ENCODE measurements at regions not wholly inside any gene's neighbourhood (a gene's known extent, or its start where the extent isn't known, plus 50 kb on each side); places are given as distances from the start of the nearest gene placed in this dataset.
A peak's percentile ranks its signal among the peaks of the same experiment; 100 is the strongest.

DNA sequence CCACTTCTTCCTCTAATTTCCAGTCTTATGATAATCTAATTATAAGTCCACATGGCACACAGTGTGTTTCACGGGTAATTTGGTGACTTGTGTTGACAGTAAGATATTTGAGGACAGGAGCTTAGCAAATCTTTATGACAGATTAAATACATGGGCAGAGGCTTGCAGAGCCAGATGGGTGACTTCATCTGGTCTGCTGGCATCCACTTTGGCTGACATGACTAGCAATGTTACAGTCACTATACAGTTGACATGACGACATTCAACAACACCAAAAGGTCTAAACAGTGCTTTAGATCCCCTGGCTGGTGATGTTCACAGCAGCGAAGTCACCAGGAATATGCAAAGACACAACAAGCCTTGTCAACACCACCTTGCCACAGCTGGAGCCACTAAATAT is 147.2 kb downstream of the ETS2 start:
- no peak for DNase-seq

DNA sequence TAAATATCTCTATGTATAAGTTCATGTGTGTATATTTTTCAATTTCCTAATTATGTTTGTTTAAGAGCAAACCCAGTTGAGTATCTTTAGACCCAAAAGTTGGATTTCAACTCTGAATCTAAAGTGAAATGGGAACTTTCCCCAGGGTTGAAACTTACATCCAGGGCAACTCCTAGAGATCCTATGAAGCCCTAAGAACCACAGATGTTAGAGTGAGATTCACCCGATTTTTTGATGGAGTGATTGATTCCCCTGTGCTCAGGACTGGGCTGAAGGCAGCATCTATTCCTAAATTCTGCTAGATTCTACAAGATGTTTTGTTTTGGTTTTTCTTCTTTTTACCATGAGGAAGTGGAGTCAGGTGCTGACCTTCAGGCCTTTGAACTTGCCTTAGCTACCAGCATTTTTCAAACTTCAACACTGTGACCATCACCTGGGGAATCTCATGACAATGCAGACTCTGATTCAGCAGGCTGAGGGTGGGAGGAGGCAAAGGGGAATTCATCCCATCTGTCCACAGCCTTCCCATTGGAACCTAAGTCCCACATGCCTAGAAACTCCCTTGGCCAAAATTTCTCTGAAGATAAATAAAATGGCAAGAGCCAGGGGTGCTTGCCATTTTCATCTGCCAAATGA is 145.5 kb downstream of the ETS2 start:
- no peak for DNase-seq

DNA sequence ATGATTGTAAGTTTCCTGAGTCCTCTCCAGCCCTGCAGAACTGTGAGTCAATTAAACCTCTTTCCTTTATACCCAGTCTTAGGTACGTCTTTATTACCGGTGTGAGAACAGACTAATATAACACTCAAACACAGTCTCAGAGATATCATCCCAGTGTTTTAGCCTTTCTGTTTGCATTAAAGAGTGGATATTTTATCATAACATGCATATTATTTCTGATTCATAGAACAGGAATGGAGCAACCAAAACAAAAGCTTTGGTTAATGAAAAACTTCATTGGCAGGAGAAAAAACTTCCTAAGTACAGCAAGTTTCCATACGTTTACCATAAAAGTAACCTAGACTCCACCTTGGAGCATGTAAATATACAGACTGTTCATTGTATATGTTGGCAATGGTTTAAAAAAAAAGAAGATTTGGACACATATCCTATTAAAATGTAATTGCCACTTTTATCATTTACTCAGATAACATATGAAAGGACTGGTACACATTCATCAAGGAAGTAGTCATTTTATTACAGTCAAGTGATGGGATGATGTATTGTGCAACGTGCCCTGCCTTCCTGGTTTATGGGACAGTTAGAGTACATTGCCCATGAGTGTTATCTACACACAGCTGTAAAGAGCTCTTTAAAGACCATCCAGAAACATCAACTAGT is 144.8 kb downstream of the ETS2 start:
- no peak for DNase-seq

DNA sequence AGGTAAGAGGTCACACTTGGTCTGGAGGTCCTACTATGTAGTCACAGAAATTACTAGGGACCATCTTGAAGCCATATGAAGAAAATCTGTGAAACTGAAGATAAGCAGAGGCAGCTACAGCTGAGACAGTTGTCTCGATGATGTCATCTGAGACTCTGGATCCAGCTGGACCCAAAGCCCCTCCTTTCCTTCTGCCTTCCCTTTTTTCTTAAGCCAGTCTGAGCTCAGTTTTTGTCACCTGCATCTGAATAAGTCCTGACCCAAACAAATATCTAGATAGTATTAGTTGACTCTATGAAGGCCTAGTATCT is 143.3 kb downstream of the ETS2 start:
- no peak for DNase-seq

DNA sequence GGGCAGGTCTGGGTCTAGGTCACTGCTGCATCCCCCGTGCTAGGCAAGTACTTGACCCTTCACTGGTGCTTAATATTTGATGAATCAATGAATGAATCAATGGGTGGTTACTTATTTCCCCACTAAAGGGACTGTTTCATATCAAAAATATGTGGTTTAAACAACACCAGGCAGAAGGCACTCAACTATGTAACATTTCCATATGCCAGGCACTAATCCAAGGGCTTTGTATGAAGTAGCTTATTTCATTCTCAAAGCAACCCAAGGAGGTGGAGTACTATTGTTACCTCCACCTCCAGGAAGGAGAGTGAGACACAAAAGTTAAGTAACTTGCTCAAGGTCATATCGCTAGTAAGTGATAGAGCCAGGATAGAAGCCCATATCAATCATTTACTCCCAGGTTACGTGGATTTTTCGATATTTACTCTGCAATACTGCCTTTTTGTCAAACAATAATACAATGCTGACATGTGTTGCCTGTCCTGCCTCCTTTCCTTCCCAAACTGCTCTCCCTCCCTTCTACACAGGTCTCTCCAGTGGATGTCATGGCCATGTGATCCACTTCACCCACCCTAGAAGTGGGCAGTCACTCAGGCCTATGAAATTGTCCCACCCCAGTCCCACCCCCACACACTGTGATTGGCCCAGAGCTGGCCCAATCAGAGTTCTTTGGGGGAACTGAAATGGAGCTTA is 142.8 kb downstream of the ETS2 start:
- DNase-seq = no peak

DNA sequence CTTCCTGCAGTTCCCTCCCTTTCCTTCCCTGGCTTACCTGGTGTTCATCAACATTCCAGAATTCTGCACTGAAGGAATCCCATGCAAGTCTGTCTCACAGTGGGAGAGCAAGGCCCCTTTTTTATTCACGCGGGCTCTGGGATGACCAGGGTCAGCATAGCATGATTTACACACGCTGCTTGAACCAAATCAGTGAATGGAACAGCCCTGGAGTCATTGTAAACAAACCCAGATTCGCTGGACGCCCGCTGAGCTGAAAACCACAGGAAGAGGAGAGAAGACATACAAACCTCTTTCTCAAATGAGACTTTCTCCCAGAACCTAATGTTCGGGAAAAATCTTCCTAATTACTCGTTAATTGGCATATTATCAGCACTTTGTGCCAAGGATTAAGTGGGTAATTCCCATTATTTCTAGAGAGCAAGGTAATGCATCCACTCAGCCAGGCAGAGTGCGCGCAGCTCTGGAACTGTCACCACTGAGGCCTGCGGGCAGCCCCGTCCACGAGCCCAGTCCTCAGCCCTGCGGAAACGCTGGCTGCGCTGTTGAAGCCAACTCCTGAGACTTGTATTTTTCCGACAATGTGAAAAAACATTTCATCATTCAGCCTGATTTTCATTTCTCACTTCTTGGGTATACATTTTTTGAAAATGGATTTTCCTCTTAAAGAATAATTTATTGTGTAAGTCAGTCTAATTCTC is 140.0 kb downstream of the ETS2 start:
- no peak for DNase-seq

DNA sequence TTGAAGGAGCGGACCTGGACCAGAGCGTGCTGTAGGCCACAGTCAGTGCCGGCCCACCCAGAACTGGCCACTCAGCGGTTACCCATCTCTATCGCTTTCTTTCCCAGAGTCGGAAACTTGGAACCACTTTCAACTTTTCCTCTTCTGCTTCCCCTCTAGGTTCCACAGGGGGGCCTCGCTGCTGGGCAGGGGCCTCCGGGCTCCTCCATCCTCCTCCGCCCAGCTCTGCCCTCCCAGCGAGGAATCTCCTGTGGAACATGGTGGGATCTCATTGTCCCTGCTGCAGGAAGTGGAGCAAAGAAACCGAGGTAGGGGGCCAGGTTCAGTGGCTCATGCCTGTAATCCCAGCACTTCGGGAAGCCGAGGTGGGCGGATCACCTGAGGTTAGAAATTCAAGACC is 139.2 kb downstream of the ETS2 start:
- DNase-seq = no peak

DNA sequence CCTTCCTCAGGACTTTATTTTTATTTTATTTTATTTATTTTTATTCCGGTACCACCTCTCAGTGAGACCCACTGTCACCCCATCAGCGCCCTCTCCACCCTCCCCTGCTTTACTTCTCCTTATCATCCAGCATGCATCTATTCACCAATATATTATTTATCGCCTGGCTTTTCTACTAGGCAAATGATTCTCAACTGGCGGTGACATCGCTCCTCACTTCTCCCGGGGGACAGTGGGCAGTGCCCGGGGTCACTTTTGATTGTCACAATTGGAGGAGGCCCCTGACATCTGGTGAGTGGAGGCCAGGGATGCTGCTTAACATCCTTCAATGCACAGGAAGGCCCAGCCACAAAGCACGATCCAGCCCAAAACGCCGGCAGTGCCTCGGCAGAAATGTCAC is 138.7 kb downstream of the ETS2 start:
- DNase-seq = no peak

DNA sequence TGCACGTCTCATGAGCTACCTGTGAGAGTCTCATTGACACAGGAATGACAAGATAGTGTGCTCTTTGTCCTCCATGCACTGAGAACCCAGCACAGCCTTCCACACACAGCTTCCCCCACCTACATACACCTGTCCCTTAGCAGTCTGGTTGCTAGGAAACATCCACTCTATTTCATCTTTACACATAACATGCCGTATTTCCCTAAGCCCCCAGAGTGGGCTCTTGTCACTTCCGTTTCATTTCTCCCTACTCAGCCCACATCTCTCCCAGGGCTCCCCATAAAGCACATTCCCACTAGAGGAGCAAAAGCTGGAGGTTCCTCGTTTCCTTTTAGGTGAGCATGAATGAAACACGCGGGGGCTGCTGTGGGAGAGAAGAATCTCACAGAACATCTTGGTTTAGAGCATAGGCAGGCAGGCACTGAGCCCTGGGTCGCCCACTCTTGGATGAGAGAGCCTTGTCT is 137.1 kb downstream of the ETS2 start:
- DNase-seq = no peak

DNA sequence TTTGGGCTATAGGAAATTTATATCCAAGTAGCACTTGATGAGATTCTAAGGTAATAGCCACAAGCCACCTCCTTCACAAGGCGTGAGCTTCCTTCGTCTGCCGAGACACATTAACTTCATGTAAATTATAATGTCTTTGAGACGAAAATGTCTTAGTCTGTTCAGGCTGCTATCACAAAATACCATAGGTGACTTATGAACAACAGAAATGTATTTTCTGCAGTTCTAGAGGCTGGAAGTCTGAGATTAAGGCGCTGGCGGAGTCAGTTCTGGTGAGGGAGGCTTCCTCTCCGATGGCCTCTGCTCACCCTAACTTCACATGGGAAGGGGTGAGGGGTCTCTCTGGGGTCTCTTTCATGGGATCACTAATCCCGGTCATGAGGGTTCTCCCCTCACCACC is 133.0 kb downstream of the ETS2 start:
- DNase-seq = no peak

DNA sequence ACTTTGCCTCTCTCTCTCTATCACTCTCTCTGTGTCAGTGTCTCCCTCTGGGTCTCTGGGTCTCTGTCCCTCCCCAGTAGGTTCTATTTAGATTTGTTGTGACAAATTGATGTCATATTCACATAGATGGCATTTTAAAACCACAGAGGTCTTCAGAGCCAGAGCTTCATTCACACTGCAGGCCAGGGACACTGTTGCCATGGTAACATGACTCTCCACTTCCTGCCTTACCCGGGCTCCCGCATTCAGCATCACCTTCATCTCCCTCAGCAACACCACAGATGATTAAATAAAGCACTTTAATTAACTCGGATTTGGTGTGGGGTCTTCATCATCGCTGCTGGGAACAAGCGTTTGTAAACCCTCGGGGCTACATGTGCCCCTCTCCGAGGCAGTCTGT is 132.6 kb downstream of the ETS2 start:
- DNase-seq = no peak

DNA sequence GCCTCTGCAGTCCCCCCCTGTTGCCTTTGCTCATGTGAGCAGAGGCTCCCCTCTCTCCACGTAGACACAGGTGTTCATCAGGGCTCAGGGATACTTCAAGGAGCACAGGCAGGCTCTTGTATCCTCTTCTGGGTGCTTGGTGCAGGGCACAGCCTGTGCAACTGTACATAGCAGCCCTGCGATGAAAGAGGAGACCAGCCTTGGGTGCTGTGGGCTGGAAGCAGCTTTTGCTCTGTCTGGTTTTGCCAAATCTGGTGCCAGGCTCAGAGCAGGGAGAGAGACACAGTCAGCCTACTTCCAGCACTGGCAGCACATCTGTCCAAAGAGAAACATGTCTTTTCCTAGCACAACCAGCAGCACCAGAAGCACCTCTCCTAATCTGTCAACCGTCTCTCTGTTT is 132.1 kb downstream of the ETS2 start:
- no peak for DNase-seq

DNA sequence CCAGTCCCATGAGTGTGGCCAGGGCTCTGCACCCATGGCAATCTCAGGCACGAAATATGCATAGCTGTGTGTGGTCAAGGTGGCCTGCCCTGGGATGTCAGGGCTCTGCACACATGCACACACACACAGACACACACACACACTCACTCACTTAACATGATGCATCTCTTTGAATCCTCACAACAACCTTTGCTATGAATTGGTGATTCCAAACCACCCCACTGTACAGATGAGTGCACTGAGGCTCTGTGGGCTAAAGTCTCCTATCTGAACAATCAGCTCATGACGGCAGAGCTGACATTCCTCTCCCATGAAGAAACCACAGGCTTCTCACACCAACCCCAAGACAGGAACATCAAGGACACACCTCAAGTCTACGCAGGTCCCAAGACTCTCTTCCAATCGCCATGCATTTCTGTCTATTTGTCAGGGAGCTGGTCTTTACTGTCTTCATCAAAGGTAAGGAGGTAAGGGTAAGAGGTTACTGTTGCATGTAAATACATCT is 131.6 kb downstream of the ETS2 start:
- no peak for DNase-seq

DNA sequence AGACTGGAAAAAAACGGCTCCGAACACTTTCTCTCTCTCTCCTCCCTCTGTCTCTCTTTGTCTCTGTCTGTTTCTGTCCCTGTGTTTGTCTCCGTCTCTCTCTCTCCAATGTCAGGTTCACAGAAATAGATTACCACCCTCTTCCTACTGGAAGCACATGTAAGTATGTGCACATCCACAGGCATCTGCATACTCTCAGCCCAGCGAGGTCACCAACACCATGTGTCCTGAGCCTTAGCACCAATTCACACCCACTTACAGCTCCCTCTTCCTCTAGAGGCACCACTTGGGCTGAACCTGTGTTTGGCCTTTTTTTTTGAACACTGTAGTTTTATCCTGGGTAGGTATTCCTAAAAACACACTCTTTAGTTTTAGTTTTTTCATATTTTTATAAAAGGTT is 130.5 kb downstream of the ETS2 start:
- DNase-seq = no peak

DNA sequence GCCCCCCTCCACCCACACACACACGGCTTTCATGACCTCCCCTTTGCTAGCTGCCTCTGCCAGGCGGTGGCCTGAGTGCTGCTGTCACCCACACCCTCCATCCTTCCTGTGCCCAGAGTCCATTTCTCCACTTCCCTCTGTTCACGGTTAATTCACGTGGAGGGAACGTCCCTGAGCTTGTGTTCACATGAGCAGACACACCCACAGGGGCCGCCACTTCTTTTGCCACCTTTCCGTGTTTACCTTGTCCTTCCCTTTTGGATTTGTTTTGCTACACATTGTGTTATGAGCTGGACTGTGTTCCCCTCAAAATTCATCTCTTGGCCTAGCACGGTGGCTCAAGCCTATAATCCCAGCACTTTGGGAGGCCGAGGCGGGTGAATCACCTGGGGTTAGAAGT is 128.0 kb downstream of the ETS2 start:
- DNase-seq = no peak

DNA sequence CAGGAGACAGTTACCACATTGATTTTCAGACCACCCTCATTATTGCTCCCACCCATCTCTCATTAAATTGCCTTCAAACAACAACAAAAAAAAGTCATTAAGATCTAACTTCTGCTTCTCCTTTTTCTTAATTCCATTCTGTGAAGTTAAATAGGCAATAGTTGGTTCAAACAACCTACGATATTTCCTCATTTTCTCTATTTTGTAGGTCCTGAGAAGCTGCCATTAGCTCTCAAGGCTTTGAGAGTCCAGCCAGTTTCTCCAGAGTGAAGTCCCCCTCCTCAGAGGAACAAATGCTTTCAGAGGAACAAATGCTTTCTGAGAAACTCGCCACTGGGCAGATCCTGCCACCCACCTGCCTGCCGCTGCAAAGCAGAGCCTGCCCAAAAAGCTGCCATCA is 125.6 kb downstream of the ETS2 start:
- no peak for DNase-seq

DNA sequence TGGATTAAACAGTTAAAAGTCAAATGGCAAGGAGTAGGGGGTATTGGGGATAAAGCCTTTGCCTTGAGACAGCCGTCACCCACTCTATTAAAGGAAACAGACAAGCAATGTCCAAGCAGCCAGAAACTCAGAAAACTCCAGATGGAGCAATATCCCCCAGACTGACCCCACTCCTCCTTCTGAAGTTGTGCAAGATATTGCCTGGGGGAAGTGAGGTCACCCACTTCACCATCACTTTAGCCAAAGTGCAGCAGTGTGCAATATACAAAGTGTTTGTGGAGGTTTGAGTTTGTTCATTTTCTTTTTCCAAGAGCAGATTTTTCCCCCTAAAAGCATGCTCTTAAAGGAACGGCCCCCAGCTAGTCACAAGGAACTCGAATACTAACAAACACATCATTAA is 125.1 kb downstream of the ETS2 start:
- DNase-seq = no peak

DNA sequence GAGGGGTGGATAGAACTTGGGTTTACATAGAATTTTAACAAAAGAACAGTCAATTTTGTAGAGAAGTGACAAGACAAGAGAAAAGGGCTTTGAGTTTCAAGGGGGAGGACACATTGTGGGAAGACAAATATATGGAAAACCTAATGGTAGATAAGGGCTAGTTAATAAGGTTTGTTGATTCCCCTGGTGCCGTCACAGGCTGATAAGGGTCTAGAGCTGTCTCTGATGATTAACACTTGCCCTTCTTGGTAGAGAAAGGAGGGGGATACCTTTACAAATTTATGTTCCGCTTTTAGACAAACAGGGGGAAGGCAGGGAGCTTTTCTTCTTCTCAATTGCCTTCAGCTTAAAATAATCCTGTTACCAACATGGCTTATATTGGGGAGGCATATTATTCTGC is 124.3 kb downstream of the ETS2 start:
- DNase-seq = no peak

DNA sequence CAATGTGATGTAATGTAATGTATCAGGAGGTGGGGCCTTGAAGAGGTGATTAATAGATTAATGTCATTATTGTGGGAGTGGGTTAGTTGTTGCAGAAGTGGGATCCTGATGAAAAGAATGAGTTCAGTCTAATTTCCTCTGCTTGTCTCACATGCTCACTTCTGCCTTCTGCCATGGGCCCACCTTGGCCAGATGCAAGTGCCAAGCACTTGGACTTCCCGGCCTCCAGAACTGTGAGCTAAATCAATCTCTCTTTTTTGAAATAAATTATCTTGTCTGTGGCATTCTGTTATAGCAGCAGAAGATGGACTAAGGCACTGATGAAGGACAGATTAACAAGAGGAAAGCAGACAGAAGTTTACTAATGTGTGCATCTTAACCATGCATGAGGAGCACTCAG is 123.9 kb downstream of the ETS2 start:
- DNase-seq = no peak

DNA sequence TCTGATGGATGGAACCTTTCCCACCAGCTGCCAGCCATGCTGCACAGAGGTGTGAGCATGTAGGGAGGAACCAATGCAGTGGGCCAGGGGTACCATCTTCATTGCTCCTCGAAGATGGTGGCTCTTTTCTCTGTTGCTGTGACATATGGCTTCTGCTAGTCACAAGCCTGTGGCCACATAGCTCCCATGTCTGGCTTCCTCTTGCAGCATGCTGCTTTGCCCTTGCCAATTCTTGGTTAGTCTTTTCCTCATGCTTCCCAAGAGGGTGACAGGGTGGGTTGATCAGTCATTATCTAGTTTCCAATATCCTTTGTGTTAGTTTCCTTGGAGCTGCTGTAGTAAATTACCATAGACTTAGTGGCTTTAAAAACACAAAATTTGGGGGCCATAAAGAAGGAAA is 123.4 kb downstream of the ETS2 start:
- no peak for DNase-seq

DNA sequence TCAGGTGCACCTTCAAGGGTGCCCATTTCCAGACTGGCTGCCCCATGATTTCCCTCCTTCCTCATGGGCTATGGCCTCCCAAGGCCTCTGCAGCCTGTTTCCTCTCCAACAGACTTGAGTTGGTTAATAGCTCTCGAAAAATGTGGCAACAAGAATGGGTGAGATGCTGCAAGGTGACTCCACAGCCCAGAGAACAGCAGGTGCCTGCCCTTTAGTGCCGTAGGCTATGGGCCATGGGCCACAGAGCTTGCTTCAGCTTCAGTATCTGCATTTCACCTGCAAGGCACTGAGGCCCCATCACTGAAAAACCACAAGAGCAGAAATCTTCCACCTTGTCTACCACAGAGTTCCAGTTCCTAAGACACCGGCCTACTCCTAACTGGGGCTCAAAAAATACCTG is 122.0 kb downstream of the ETS2 start:
- DNase-seq = no peak

DNA sequence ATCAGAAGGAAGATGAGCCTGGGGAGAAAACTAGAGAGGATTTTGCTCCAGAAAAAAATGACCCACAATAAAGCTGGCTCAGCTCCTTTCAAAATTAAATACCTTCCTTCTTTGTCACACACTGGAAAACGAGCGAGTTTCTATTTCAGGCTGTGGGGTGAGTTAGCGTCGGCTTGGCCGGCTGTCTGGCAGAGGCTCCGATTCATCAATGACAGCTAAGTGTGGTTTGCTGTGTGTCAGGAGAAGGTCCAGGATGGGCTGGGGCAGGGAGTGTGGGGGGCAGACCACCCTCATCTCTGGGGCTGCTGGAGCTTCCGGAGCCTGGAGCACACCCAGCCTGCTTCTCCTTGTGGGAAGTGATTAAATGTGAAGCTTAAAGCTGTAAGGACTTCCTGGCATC is 120.2 kb downstream of the ETS2 start:
- DNase-seq = peak; percentile 10

DNA sequence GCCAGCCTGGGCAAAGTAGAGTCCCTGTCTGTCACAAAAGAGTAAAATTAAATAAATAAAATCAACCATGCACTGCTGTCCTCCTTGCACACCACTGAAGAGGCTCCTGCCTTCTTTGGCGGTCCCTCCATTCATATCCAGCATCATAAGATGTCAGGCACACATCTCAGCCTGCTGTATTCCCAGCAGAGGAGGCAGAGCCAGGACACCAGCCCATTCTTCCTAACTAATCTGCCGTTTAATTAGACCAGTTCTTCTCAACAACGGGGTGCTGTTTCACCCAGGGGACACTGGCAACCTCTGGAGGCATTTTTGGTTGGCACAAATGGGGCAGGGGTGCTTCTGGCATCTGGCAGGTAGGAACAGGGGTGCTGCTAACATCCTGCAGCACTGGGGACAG is 119.7 kb downstream of the ETS2 start:
- no peak for DNase-seq

DNA sequence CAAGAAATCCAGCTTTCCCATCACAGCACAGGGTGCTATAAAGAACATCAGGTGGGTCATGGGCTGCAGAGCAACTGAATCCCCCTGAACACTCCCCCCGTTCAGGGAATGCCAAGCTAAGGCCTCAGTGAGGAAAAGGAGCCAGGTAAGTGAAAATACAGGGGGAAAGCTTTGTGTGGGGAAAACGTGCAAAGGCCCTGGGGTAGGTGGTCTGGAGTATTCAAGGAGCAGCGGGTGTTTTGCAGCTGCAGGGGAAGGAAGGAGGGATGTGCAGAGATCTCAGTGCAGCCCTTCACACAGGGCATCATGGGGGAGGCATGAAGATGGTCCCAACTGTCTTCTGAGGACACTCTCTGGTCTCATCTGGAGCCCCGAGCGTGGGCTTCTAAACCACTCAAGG is 119.2 kb downstream of the ETS2 start:
- DNase-seq = no peak
